ENCODE measurements at regions not wholly inside any gene's neighbourhood (a gene's known extent, or its start where the extent isn't known, plus 50 kb on each side); places are given as distances from the start of the nearest gene placed in this dataset.

DNA sequence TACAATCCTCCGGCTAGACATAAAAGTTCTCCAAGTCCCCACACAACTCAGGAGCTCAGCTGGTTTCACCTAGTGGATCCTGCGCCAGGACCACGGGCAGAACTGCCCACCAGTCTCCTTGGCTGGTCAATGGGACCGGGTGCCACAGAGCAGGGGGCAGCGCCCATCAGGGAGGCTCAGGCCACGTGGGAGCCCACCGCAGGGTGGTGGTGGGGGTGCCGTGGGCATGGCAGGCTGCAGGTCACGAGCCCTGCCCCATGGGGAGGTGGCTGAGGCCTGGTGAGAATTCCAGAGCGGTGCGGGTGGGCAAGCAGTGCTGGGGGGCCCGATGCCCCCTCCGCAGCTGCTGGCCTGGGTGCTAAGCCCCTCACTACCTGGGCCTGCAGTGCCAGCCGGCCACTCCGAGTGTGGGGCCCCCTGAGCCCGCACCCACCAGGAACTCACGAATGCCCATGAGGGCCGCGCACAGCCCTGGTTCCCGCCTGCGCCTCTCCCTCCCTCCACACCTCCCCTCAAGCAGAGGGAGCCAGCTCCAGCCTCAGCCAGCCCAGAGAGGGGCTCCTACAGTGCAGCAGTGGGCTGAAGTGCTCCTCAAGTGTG is 1091.9 kb upstream of the TENM4 start:
- FAIRE-seq (no peak), DNase-seq (ENCODE audit: low read depth, low spot score) (no peak)
- Histone ChIP-seq H3K36me3 (ENCODE audit: control insufficient read depth in 2 of 2, extremely low read depth in 1 of 2, insufficient read depth in 2 of 2, low read length in 2 of 2) (no peaks in the 10 kb centered on the region), H3K9me3 (replicated peaks; ENCODE audit: control insufficient read depth, insufficient read depth, low read length) (no peaks in the 10 kb centered on the region), H3K27me3 (ENCODE audit: control insufficient read depth in 2 of 2, insufficient read depth in 2 of 2, low read length in 2 of 2) (no peaks in the 10 kb centered on the region), H3K4me2 (ENCODE audit: insufficient read depth, low read length) (no peak overlapping the region), H3K79me2 (ENCODE audit: control insufficient read depth, insufficient read depth, low read length) (no peaks in the 10 kb centered on the region), H4K20me1 (replicated peaks; ENCODE audit: control insufficient read depth, extremely low read depth, insufficient read depth, low read length) (no peaks in the 10 kb centered on the region), H3K27ac (ENCODE audit: insufficient read depth, low read depth, low read length) (no peak overlapping the region), H3K9me1 (replicated peaks; ENCODE audit: control insufficient read depth, extremely low read depth, insufficient read depth, low read length) (no peaks in the 10 kb centered on the region), H3K4me3 (replicated peaks in 1 of 3; ENCODE audit: insufficient read depth in 1 of 3, low read depth in 1 of 3, low read length in 3 of 3) (no peak overlapping the region), H3K4me1 (ENCODE audit: control insufficient read depth, extremely low read depth, insufficient read depth, low read length) (no peaks in the 10 kb centered on the region), H2AFZ (ENCODE audit: low read depth, low read length) (no peak overlapping the region), H3K9ac (replicated peaks; ENCODE audit: extremely low read depth, insufficient read depth, low read length) (no peak overlapping the region)
- TF ChIP-seq, protein P1, sequence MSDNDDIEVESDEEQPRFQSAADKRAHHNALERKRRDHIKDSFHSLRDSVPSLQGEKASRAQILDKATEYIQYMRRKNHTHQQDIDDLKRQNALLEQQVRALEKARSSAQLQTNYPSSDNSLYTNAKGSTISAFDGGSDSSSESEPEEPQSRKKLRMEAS (IDR thresholded peaks at IDR 0.05; ENCODE audit: insufficient read depth, insufficient read length), result no peak
- TF ChIP-seq, protein P2, sequence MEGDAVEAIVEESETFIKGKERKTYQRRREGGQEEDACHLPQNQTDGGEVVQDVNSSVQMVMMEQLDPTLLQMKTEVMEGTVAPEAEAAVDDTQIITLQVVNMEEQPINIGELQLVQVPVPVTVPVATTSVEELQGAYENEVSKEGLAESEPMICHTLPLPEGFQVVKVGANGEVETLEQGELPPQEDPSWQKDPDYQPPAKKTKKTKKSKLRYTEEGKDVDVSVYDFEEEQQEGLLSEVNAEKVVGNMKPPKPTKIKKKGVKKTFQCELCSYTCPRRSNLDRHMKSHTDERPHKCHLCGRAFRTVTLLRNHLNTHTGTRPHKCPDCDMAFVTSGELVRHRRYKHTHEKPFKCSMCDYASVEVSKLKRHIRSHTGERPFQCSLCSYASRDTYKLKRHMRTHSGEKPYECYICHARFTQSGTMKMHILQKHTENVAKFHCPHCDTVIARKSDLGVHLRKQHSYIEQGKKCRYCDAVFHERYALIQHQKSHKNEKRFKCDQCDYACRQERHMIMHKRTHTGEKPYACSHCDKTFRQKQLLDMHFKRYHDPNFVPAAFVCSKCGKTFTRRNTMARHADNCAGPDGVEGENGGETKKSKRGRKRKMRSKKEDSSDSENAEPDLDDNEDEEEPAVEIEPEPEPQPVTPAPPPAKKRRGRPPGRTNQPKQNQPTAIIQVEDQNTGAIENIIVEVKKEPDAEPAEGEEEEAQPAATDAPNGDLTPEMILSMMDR (IDR thresholded peaks at IDR 0.05; ENCODE audit: extremely low read depth in 1 of 2, insufficient read depth in 1 of 2, low read depth in 1 of 2, low read length in 2 of 2), result no peak
- no peak for TF ChIP-seq FOS (IDR thresholded peaks at IDR 0.05; ENCODE audit: borderline replicate concordance, insufficient read depth, low read length)
- no peak for TF ChIP-seq JUN (IDR thresholded peaks at IDR 0.05; ENCODE audit: borderline replicate concordance, insufficient read depth, insufficient read length, low read depth)
- POLR2A ChIA-PET, result no interaction called here
- CTCF ChIA-PET, result no interaction called here
- intact Hi-C loops (cut with micrococcal nuclease), result no loop called here
- no TSS peak for BruUV-seq (replicated peaks)
- dilution Hi-C loops (cut with MboI; ENCODE audit: extremely low pct_ligation_motif_present, low sequenced_read_pairs), result no loop called here

DNA sequence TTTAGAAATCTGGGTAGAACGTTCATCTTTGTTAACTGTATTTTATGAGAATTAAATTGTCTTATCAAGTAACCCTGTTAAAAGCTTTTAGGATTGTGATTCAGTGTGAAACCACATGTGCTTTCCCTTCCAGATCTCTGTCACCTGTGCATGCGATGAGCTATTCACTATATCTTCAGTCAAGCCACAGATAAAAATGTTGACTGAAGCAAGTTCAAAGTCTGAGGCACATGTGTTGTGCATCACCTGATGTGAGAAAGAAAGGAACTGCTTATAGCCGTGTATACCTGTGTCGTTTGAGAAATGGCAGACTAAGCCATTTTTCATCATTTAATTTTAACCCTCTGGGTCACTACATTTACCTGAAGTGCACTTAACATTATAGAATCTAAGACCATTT is 1088.9 kb upstream of the TENM4 start:
- Histone ChIP-seq H3K9ac (replicated peaks; ENCODE audit: extremely low read depth, insufficient read depth, low read length) (no peak overlapping the region), H3K27me3 (ENCODE audit: control insufficient read depth in 2 of 2, insufficient read depth in 2 of 2, low read length in 2 of 2) (no peaks in the 10 kb centered on the region), H3K9me1 (replicated peaks; ENCODE audit: control insufficient read depth, extremely low read depth, insufficient read depth, low read length) (no peaks in the 10 kb centered on the region), H2AFZ (ENCODE audit: low read depth, low read length) (no peak overlapping the region), H3K79me2 (ENCODE audit: control insufficient read depth, insufficient read depth, low read length) (no peaks in the 10 kb centered on the region), H3K36me3 (ENCODE audit: control insufficient read depth in 2 of 2, extremely low read depth in 1 of 2, insufficient read depth in 2 of 2, low read length in 2 of 2) (no peaks in the 10 kb centered on the region), H3K4me3 (replicated peaks in 1 of 3; ENCODE audit: insufficient read depth in 1 of 3, low read depth in 1 of 3, low read length in 3 of 3) (no peak overlapping the region), H3K4me2 (ENCODE audit: insufficient read depth, low read length) (no peak overlapping the region), H3K4me1 (ENCODE audit: control insufficient read depth, extremely low read depth, insufficient read depth, low read length) (no peaks in the 10 kb centered on the region), H3K9me3 (replicated peaks; ENCODE audit: control insufficient read depth, insufficient read depth, low read length) (no peaks in the 10 kb centered on the region), H4K20me1 (replicated peaks; ENCODE audit: control insufficient read depth, extremely low read depth, insufficient read depth, low read length) (no peaks in the 10 kb centered on the region), H3K27ac (ENCODE audit: insufficient read depth, low read depth, low read length) (no peak overlapping the region)
- intact Hi-C loops (cut with micrococcal nuclease) (no loop called here), dilution Hi-C loops (cut with MboI; ENCODE audit: extremely low pct_ligation_motif_present, low sequenced_read_pairs) (no loop called here)
- DNase-seq (ENCODE audit: low read depth, low spot score), result no peak
- TF ChIP-seq FOS (IDR thresholded peaks at IDR 0.05; ENCODE audit: borderline replicate concordance, insufficient read depth, low read length) (no peak), POLR2AphosphoS5 (IDR thresholded peaks at IDR 0.05; ENCODE audit: insufficient read depth, low read depth, low read length) (no peak), JUN (IDR thresholded peaks at IDR 0.05; ENCODE audit: borderline replicate concordance, insufficient read depth, insufficient read length, low read depth) (no peak)
- TF ChIP-seq, protein P1 (IDR thresholded peaks at IDR 0.05; ENCODE audit: insufficient read depth, insufficient read length), result no peak
- POLR2A ChIA-PET, result no interaction called here
- no peak for FAIRE-seq
- no TSS peak for BruUV-seq (replicated peaks)
- CTCF ChIA-PET, result no interaction called here
